ENCODE measurements at regions not wholly inside any gene's neighbourhood (a gene's known extent, or its start where the extent isn't known, plus 50 kb on each side); places are given as distances from the start of the nearest gene placed in this dataset.

- no peak overlapping the region for H2BK15ac ChIP-seq (ENCODE audit: low read length)
- no peak overlapping the region for H3K4me3 ChIP-seq (ENCODE audit: extremely low read depth in 1 of 4, insufficient read depth in 2 of 4, low read depth in 3 of 4, low read length in 4 of 4)
- ChIA-PET CTCF (ENCODE audit: partially characterized antibody) (no interaction called here), POLR2A (ENCODE audit: partially characterized antibody) (no interaction called here)
- H2AK5ac ChIP-seq (ENCODE audit: low read depth, low read length), result no peak overlapping the region
- no peaks in the 10 kb centered on the region for H3K4me1 ChIP-seq (replicated peaks in 1 of 4; ENCODE audit: control insufficient read depth in 3 of 4, insufficient read depth in 4 of 4, low read length in 3 of 4)
- H3K9me3 ChIP-seq (ENCODE audit: insufficient read depth in 2 of 2, low read depth in 1 of 2, low read length in 1 of 2), result no peaks in the 10 kb centered on the region
- no peak overlapping the region for H2BK12ac ChIP-seq (ENCODE audit: low read depth, low read length)
- H2BK5ac ChIP-seq (ENCODE audit: low read depth, low read length), result no peak overlapping the region
- H4K5ac ChIP-seq (ENCODE audit: insufficient read length, low read depth, low read length), result no peak overlapping the region
- TF ChIP-seq BCL11A (IDR thresholded peaks at IDR 0.05; ENCODE audit: low read depth in 2 of 2, low read length in 2 of 2) (no peak), CREB1 (IDR thresholded peaks at IDR 0.05) (no peak), ZNF274 (IDR thresholded peaks at IDR 0.05; ENCODE audit: borderline replicate concordance, extremely low read depth, low read length) (no peak), TCF12 (IDR thresholded peaks at IDR 0.05; ENCODE audit: low read depth, low read length) (no peak), SIRT6 (IDR thresholded peaks at IDR 0.05; ENCODE audit: low read length) (no peak), GABPA (IDR thresholded peaks at IDR 0.05; ENCODE audit: borderline replicate concordance, insufficient read depth, low read length) (no peak), RAD21 (IDR thresholded peaks at IDR 0.05 in 1 of 2, conservative IDR thresholded peaks at IDR 0.05 in 1 of 2; ENCODE audit: low read depth in 2 of 2, low read length in 2 of 2) (no peak), CBX5 (IDR thresholded peaks at IDR 0.05; ENCODE audit: low read depth, low read length) (no peak), POLR2AphosphoS5 (IDR thresholded peaks at IDR 0.05; ENCODE audit: low read depth, low read length) (no peak), KDM4A (IDR thresholded peaks at IDR 0.05; ENCODE audit: low read depth, low read length, severe bottlenecking) (no peak), KDM1A (IDR thresholded peaks at IDR 0.05; ENCODE audit: borderline replicate concordance, low read length) (no peak), SIX5 (IDR thresholded peaks at IDR 0.05; ENCODE audit: low read depth, low read length) (no peak), HDAC2 (IDR thresholded peaks at IDR 0.05; ENCODE audit: borderline replicate concordance in 1 of 2, low read depth in 2 of 2, low read length in 2 of 2) (no peak), FOSL1 (IDR thresholded peaks at IDR 0.05; ENCODE audit: insufficient read depth, low read depth, low read length) (no peak), E2F6 (IDR thresholded peaks at IDR 0.05) (no peak)
- no peaks in the 10 kb centered on the region for H3K27me3 ChIP-seq (replicated peaks in 1 of 4; ENCODE audit: control insufficient read depth in 3 of 4, extremely low read depth in 1 of 4, insufficient read depth in 3 of 4, low read length in 3 of 4)
- H3K79me2 ChIP-seq (ENCODE audit: control insufficient read depth in 1 of 2, insufficient read depth in 2 of 2, low read length in 2 of 2), result no peaks in the 10 kb centered on the region
- H4K91ac ChIP-seq (replicated peaks; ENCODE audit: insufficient read length, low read length), result no peak overlapping the region
- no peaks in the 10 kb centered on the region for H3K23me2 ChIP-seq (ENCODE audit: low read depth, low read length)
- FAIRE-seq, result no peak
- H3K36me3 ChIP-seq (ENCODE audit: control insufficient read depth in 2 of 4, insufficient read depth in 4 of 4, low read length in 3 of 4), result no peaks in the 10 kb centered on the region
- no peak overlapping the region for H3K27ac ChIP-seq (ENCODE audit: low read depth, low read length)
- H3K4ac ChIP-seq (replicated peaks; ENCODE audit: insufficient read length, low read depth, low read length), result no peak overlapping the region
- no peak for DNase-seq (ENCODE audit: low read depth in 1 of 2, low spot score in 2 of 2)
- H3K4me2 ChIP-seq (ENCODE audit: insufficient read depth in 1 of 2, low read depth in 2 of 2, low read length in 2 of 2), result no peak overlapping the region
- no peak overlapping the region for H3K14ac ChIP-seq (ENCODE audit: insufficient read length)
- no peak overlapping the region for H3K56ac ChIP-seq (replicated peaks; ENCODE audit: insufficient read length, low read depth, low read length)
- no peak overlapping the region for H4K8ac ChIP-seq (ENCODE audit: extremely low read depth, insufficient read depth, low read length)
- no peak overlapping the region for H3K9ac ChIP-seq (replicated peaks in 1 of 4; ENCODE audit: extremely low read depth in 1 of 4, low read depth in 3 of 4, low read length in 3 of 4)
- H3K23ac ChIP-seq (ENCODE audit: insufficient read length), result no peak overlapping the region
- no peak overlapping the region for H2BK20ac ChIP-seq (ENCODE audit: low read length)
- H4K20me1 ChIP-seq (replicated peaks in 1 of 2; ENCODE audit: control insufficient read depth in 1 of 2, insufficient read depth in 2 of 2, low read length in 2 of 2), result no peaks in the 10 kb centered on the region
- H2AFZ ChIP-seq (ENCODE audit: low read length), result no peak overlapping the region
- WGBS, 2 experiments (ENCODE audit: extremely low coverage in 1 of 2, insufficient coverage in 1 of 2, insufficient read length in 1 of 2, insufficient replicate concordance in 2 of 2, low coverage in 1 of 2, low lambda C conversion rate in 2 of 2, missing lambda C conversion rate in 1 of 2), result 88% methylated on average over 2 of the region's 2 CpGs; no CpG with 5 or more reads in 1 of the 2 experiments
- no peak overlapping the region for H2BK120ac ChIP-seq (replicated peaks; ENCODE audit: low read depth, low read length)
- no peak overlapping the region for H3K18ac ChIP-seq (ENCODE audit: extremely low read depth, low read length)
- H3K79me1 ChIP-seq (ENCODE audit: low read depth, low read length), result no peaks in the 10 kb centered on the region
Observed at GRCh38 chr9:80561526-80561925, 989.8 kb downstream of the TLE4 start.
